Stimulated activated naive CD8-positive, alpha-beta T cell treated with anti-CD3 and anti-CD28 coated beads, Interleukin-15, Interleukin-2, amounts not matched to agents 100 U/mL and 50 U/mL, for 24 hours (primary cell): ENCODE measurements at regions not wholly inside any gene's neighbourhood (a gene's known extent, or its start where the extent isn't known, plus 50 kb on each side); places are given as distances from the start of the nearest gene placed in this dataset.

Experiments used
- ATAC-seq: fragments of 150-1000 bp; cut with Tn5 transposase; one replicate; pipeline ENCODE4 v1.10.0; 2021
- DNase-seq: peaks from one replicate; pipeline ENCODE4 v3.0.0; 2021

DNA sequence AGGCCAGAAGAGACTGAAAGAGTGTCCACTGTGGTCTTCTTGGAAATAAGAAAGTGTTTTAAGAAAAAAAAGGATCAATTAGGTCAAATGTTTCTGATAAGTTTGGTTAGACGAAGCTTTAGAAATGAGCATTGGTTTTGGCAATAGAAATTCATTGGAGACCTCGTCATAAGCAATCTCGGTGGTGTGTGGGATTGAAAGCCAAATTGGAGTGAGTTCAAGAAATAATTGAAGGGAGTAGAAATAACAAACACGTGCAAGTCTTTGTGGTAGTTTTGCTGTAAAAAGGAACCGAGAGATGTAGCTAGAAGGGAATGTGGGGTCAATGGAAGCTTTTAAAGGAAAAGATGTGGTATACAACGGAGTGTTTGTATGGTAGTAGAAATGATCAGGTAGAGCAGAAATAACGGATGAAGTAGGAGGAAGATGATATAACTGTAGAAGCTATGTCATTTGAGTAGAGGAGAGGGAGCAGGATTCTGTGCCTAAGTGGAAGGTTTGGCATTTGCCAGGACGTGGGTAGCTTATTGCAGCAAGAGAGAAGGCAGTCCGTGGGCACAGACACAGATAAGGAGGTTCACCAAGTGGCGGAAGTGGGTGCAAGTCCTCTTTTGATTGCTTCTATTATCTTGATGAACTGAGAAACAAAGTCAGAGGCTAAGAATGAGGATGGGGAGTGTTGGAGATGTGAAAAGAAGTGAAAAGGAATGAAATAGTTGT is 146.2 kb downstream of the DACT1 start:
- no peak for ATAC-seq
- DNase-seq = no peak

DNA sequence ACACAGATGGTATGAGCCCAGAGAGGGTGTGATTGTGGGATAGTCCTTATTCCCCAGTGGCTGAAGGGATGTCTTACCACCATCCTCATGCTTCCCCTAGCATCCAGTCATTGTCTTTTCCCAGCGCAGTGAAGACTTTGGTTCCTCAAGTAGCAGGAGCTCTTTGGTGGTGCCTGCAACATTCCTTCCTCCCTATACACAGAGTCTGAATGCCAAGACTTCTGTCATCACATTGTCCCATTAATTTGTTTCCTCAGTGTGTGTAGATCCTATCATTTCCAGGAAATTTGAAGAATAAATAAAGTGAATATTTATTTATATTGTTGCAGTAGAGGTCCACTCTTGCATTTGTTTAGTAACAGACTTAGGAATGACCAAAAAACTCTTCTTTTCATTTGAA is 147.2 kb downstream of the DACT1 start:
- DNase-seq = no peak
- ATAC-seq = no peak

DNA sequence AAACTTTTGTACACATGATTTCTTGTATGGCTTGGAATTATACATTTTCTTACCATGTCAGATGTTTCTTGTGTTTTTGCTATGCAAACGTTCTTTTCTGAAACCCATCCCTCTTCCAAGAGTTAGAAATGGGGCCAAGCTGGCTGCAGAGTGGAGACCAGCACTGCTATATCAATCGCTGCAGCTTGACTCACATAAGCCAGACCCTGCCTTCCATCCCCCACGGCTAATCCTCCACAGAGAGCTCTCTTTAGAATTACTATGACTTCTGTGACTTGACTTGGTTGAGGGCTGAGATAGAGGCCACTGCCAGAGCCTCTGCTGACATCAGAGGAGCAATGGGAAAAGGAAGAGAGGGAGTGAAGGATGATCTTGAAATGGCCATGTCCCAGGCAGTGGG is 147.9 kb downstream of the DACT1 start:
- no peak for ATAC-seq
- no peak for DNase-seq

DNA sequence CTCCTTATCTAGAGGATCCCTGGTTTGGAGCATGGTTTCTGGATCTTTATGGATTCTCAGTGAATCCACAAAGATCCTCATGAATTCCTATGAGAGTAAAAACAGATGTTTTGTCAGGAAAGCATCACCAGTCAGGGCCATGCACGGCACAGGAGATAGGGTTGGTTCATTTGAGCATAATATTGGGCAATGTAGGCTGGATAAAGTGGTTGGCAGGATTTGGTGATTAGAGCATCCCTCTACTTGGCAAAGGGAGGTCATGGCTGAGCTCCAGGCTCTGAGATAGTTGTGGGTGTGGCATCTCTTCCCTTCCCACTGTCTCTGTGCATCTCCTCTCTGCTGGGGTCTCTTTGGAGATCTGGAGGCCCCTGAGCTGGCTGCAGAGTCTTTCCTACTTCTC is 149.8 kb downstream of the DACT1 start:
- DNase-seq = no peak
- no peak for ATAC-seq

DNA sequence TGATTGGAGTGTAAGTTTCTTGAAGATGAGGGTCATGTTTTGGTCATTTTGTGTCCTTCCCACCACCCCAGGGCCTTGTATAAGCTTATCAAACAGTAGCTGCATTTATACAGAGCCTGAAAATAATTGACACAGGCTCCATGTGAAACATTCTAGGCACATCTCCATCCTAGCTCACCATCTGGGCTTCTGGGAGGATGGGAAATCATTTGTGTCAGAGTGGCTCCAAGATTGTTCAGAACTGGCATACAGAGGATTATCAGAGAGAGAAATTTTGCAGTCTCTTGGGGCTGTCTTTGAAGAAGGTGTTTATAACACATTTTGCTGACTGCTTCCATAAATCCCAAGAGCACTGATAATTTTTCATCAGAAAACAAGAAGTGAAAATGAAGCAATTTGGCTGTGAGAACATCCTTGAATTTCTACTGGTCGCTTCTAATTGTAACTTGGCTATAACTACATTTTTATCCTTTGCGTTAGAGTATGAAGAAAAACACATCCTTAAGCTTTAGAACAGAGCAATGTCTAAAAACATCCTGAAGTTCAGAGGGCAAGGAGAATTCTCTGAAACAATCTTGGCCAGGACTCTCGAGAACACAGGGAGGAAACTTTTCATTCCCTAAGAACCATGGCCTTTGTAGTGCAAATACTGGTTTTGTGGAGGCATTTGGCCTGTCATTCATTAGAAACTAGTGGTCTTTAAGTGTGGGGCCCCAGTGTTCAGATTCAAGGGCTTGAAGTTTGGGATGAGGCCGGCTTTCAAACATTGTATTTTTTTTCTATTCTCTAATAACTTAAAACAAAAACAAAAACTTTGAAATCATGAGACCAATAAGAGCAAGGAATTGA is 151.1 kb downstream of the DACT1 start:
- no peak for ATAC-seq
- DNase-seq = no peak

DNA sequence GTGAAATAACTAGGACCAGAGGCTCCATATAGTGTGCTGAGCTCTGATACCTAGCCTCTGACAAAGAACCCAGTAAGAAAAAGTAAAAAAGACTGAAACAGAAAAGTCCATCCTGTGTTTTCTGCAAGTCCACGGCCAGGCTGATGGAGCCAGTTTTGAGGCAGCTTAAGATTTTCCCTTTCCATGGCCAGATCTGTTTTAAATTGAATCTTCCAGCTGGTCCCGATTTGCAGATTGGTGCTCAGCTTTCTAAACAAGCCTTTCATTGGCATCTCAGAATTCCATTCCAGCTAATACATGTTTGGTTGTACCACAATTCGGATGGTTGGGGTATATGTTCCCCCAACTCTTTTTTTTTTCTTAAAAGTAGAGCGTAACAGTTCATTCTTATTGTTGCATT is 152.0 kb downstream of the DACT1 start:
- DNase-seq (no peak), ATAC-seq (no peak)

DNA sequence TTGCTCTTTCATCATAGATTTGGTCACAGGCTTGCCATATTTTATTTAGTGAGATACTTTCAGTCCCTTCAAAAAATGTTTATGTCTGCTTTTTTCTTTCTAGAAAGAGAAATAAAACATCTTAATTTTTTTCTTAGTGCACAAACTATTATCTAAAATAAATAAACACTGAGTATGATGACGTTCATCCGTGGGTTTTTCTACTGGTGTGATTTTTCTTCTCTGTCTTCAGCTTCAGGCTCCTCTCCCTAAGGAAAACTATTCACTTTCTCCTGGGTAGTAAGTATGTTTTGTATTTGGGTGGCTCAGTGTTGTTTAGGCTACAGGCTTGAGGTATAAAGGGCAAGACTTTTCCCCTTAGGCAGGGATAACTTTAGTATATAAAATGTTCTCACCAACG is 154.7 kb downstream of the DACT1 start:
- no peak for ATAC-seq

DNA sequence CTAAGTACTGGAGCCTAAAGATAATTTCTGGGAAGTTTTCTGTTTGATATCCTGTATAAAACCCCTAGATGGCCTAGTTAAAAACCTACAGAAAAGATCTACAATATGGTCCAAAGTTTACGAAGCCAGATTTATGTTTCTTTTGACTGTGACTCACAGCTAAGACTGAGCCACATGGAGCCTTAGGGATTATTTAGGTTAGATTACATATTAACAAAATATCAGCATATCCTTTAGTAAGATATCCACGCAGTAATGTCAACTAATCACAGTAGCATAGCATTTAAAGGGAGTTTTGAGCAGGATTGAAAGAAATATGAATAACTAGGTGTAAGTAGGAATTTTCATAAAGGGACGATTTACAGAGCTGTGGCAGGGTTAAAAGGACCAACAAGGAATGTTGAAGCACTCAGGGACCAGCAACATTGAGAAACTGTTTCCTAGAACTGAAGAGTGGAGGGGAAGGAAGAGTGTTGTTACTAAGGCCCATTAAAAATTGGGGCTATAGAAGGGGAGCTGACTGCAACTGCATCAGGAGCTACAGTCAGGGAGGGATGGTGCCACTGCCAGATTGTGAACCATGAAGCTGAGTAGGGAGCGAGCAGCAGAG is 155.5 kb downstream of the DACT1 start:
- no peak for ATAC-seq
- no peak for DNase-seq

More for the DNA sequence above, 154.7 kb downstream of the DACT1 start:
- DNase-seq = no peak

DNA sequence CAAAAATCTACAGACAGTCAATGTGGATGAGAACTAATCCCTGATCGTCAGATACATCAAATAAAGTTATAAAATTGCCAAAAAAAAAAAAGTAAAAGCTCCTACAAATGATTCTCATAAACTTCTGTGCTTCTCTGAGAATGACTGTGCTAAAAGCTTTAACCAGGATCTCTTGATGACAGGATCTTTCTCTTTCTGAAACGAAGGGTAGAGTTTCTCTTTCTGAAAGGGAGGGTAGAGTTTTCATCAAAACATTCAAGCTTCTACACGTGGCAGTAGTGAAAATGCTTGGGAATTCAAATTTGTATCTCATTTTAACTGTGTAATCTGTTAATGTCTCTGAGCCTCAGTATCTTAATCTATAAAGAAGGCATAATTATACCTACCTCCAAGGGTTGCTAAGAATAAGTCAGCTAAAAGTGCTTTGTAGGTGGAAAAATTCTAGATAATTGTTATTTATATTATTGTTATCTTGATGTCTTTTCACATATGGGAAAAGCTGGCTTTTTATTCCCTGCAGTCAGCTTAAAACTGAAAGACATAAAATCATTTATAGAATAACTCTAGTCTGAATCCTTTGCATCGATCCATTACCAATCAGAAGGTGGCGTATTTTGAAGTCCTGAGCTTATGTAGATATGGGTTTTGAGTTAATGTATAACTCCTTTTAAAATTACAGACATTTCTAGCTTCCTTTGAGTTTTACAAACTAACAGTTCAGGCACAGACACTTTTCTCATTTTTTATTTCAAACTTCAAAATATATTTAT is 157.4 kb downstream of the DACT1 start:
- no peak for ATAC-seq
- no peak for DNase-seq

DNA sequence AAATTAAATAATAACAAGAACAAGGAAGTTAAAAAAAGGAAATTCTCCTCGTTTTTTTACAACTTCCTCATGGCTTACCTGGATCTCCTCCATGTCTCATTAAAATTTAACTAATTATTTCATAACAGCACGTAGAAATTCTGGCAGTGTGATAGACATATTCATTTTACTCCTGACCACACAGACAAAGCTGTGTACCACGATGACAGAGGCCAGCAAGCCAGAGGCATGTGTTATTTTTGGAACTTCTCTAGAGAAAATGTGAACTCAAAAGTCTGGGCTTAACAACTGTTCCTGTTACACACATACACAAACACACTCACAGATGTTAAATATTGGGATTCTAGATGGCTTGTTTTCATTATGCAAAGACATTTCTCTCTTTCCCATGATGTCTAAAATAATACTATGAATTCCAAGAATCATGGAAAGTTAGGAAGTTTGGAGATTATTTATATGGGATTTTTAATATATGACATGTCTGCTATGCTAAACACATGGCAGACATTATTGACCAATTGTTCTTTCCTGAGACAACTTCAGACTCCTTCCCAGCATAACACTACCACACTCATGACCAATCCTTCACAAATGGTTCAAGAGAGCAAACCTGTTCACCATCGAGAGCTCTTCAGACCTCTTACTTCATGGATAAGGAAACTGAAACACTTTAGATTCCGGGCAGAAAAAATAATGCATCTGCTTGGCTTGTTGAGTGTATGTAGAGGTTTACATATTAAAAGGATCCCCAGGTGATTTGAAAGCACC is 158.7 kb downstream of the DACT1 start:
- ATAC-seq = no peak

DNA sequence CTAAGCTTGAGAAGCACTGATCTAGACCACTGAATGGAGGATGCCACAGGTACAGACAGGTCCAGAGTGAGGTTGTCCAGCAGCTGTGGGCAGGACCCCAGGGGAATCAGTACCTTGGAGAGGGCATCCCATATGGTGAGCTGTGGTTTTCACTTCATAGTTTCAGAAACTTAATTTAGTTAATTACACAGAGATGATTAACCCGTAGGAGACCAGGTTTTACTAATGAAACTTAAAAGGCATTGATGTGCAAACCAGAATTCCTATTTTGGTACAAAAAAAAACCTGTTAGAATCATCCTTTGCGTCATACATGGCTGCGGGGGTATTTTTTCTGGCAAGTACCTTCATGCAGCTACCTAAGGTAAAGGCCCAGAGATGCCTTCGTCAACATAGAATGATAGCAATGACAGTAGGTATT is 159.3 kb downstream of the DACT1 start:
- no peak for DNase-seq
- peak; percentile 14 for ATAC-seq

More for the DNA sequence above, 158.7 kb downstream of the DACT1 start:
- DNase-seq = no peak

DNA sequence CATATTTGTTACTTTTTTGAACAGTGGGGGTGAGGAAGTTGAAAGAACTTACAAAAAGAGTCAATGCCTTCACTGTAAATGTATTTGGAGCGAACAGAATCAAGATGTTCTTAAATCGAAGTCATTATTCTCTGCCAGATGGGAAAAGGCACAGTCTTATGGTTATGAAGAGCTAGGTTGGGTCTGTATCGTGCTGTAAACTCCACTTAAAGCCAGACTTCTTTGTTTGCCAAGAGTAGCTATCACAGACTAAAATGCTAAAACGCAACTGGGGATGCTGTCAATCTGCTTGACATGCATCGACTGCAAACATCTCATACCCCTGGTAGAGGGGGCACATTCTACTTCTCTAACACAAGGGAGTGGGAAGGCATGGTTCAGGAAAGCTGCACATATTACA is 160.4 kb downstream of the DACT1 start:
- DNase-seq (no peak), ATAC-seq (no peak)

DNA sequence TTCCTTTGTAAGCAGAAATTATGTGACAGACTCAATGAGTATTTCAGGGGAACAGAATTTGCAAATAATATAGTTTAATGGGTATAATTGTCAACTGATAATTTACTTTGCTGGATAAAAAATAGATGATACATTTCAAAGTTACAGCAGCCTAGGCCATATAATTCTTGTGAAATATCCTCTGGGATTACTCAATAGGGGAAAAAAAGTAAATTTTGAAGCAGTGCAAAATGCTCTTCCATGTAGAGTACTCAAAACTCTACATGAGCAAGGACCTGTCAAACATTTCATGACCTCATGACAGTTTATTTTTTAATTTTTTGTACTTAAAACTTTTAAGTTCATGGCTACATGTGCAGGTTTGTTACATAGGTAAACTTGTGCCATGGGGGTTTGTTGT is 163.3 kb downstream of the DACT1 start:
- DNase-seq (no peak), ATAC-seq (no peak)

DNA sequence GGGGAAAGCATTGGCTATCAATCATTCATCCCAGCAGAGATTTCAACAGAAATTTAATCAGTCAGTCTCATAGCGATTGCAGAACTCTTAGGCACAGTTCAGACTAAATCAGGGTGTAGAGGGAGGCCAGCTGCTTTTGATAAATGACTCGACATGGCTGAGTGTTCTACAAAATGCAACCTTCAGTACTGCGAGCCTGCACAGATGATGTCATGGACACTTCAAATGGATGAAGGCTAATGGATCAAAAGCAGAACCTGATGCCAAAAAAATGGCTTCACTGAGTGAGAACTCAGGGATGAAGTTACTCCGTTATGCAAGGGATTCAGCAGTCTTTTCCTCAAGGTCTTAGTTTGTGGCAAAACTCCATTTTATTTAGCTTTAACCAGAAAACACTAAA is 167.3 kb downstream of the DACT1 start:
- DNase-seq = no peak
- no peak for ATAC-seq

DNA sequence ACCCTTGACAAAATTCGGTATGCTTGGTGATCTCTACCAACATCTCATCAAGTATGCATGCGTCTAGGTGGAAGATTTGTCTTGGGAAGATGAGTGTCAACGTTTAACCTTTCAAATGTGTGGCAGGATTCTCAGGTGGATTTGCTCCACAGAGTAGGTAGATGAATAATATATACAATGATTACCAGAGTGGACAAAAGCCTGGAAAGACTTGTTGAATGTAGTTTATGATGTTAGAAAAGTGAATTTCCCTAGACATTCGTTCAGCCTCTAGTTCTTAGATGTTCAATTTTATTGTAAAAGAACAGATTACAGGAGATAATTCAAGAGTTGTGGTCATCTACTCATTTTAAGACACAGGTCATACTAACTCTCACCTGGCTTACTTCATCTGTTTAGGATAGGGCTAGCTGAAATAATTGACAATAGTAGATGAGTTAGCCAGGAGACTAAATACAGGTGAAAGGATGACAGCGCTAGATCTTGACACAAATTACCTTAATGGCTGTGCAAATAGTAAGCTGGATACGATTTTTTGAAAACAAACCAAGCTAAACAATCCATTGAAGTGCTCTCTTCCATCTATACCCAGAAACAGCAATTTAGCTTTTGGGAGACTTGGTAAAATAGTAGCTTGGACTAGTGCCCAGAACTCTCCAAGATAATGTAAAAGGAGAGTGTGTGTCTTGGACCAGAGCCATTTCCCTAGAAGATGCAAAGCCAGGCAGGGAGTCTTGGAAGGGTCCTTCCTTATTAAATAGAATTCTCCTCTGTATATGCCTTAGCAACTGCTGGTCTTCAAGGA is 168.0 kb downstream of the DACT1 start:
- ATAC-seq = no peak
- DNase-seq = no peak

DNA sequence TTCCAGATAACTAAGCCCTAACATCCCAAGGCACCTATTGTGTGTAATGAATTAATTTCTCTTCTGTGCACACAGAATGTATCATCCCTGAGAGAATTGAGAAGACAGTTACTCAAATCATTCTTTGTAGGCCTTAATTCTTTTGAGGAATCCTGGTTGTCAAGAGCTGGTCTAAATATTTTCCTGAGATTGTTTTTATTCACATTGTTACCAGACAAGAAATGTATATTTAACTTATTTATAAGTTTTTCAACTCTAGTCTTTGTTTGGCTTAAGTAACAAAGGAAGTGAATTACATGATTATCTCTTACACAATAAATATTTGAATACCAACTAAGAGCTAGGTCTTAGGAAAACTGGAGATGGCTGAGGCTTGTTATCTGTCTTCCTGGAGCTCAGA is 169.4 kb downstream of the DACT1 start:
- DNase-seq (no peak), ATAC-seq (no peak)

DNA sequence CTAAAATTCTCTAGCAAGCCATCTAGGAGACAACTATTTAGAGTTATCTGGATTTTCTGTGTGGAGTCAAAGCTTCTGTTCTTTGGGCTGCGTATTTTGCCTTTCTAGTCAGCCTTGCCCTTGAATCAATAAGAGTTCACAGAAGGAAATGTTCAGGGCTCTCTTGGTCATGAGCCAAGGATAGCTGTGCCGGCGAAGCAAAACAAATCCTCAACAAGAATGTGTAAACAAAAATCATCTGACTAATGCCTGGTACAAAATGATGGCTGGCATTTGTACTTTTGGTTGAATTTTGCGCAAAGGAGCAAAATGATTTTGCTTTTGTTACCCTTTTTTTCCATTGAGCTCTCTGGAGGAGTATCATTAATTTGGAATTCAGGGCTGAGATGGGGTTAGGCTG is 171.1 kb downstream of the DACT1 start:
- ATAC-seq (no peak), DNase-seq (no peak)

DNA sequence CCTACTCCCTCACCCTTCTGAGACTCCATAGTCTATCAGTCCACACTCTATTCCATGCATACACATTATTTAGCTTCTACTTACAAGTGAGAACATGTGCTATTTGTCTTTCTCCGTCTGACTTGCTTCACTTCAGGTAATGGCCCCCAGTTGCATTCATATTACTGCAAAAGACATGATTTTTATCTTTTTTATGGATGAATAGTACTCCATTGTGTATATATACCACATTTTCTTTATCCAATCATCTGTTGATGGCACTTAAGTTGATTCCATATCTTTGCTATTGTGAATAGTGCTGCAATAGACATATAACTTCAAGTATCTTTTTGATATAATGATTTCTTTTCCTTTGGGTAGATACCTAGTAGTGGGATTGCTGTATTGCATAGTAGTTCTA is 171.8 kb downstream of the DACT1 start:
- DNase-seq (no peak), ATAC-seq (no peak)

DNA sequence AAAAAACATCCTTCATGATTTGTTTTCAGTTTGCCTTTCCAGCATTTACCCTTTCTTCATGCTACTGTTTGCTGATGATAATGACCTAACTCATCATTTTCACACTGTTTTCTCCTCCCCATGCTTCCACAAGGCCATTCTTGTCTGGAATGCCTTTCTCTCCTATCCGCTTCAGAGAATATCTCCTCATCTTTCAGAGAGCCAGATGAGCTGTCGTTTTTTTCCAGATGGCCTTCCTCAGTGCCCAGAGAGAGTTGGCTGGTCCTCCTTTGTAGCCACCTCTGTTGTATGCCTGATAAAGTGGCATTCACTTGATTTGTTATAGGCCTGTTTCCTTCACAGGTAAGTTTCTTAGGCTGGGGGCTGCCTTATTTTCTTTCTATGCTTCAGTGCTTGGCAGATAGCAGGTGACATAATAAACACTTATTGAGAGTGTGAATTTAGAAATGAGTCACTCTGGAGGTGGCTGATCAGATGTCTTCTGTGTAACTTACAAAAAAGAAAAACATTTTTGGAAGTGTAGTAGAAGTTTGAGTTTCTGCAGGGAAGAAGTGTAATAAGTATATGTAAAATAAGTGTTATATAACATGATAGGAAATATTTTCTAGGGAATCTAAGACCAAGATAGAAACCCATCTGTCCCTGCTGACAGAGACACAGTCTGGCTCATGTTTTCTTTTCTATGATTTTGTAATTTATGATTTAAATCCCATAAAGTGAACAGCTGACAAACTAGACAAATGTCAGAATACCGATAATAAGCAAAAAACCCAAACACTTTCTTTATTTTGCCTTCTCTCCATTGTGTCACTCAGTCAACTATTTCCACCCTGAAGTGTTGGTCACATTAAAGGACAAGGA is 174.5 kb downstream of the DACT1 start:
- no peak for ATAC-seq
- DNase-seq = no peak

DNA sequence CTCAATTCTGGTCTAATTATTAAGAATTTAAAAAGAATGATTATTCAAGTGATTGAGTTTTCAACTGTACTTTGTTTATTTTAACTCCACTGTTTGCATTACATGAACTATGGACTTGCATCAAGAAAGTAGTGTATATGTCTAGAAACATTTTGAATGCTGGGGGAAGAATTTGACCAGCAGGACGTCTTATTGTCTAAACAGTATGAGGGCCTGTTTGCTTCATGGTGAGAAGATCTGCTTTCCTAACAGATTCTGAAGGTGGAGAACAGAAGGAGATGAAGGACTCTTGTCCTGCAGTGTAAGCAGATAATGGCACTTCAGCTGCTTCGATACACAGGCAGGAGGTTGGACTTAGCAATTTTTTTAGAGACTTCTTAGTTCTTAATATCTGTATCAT is 176.0 kb downstream of the DACT1 start:
- DNase-seq (no peak), ATAC-seq (no peak)
